K562 (cell line): ENCODE measurements at regions not wholly inside any gene's neighbourhood (a gene's known extent, or its start where the extent isn't known, plus 50 kb on each side); places are given as distances from the start of the nearest gene placed in this dataset.

Experiments used
- CHD2 ChIP-seq: IDR thresholded peaks from 2 replicates; pipeline ENCODE4 v1.6.1; 2011; ENCODE audit warnings: low read depth, low read length
- CTCF ChIP-seq, 3 experiments: IDR thresholded peaks in 2 of 3; conservative IDR thresholded peaks in 1 of 3; 2 replicates each; pipeline ENCODE4 v1.5.1; 2011 to 2012; ENCODE audit warnings: low read length in 3 of 3, mild to moderate bottlenecking in 3 of 3, control low read depth in 2 of 3, improper control_type of control experiment in 1 of 3, inconsistent platforms in 1 of 3, low read depth in 1 of 3, mixed read lengths in 1 of 3, moderate library complexity in 1 of 3; ENCODE audit not compliant: insufficient read depth in 2 of 3
- GATAD2B ChIP-seq: fragments of 450-650 bp; IDR thresholded peaks from 2 replicates; pipeline ENCODE4 v1.6.1; 2017; ENCODE audit warnings: mild to moderate bottlenecking, borderline replicate concordance
- MED1 ChIP-seq: sonication (generic); formaldehyde crosslinking; IDR thresholded peaks from 2 replicates; pipeline ENCODE4 v1.8.1; 2023; ENCODE audit warnings: missing genetic modification reagents, borderline replicate concordance
- MXI1 ChIP-seq: IDR thresholded peaks from 2 replicates; pipeline ENCODE4 v1.6.1; 2011; ENCODE audit warnings: low read depth, mild to moderate bottlenecking, improper control_type of control experiment, low read length
- NFYB ChIP-seq: IDR thresholded peaks from 2 replicates; pipeline ENCODE4 v1.6.1; 2011; ENCODE audit warnings: mild to moderate bottlenecking, moderate library complexity; ENCODE audit not compliant: insufficient read length; ENCODE audit errors: extremely low read depth
- PCBP1 ChIP-seq: fragments of 200-400 bp; formaldehyde crosslinking; IDR thresholded peaks from 2 replicates; pipeline ENCODE4 v1.6.1; 2018; ENCODE audit warnings: mild to moderate bottlenecking, low read depth, low read length; ENCODE audit not compliant: poor library complexity, severe bottlenecking
- POLR2A ChIP-seq: fragments of 450-650 bp; conservative IDR thresholded peaks from 2 replicates; pipeline ENCODE4 v1.6.1; 2016
- SLC30A9 ChIP-seq: fragments of 250-450 bp; sonication (Bioruptor Pico); IDR thresholded peaks from 2 replicates; pipeline ENCODE4 v1.8.0; 2022; ENCODE audit warnings: mild to moderate bottlenecking, moderate library complexity
- TCF7L2 ChIP-seq: fragments of 150-350 bp; IDR thresholded peaks from 2 replicates; pipeline ENCODE4 v1.6.1; 2016; ENCODE audit warnings: low read depth, mild to moderate bottlenecking, low read length, moderate library complexity
- ZBTB7A ChIP-seq: IDR thresholded peaks from 2 replicates; pipeline ENCODE4 v1.6.1; 2011; ENCODE audit warnings: low read depth, mild to moderate bottlenecking, low read length, moderate library complexity, borderline replicate concordance; ENCODE audit not compliant: control insufficient read depth
- ZNF76 ChIP-seq: fragments of 250-450 bp; sonication (Bioruptor Pico); IDR thresholded peaks from 2 replicates; pipeline ENCODE4 v1.4.0; 2020; ENCODE audit warnings: mild to moderate bottlenecking, moderate library complexity, borderline replicate concordance

GRCh38 chr5:103489307-103489706 is 73.3 kb downstream of the NUDT12 start:
- TF ChIP-seq NFYB, result no peak
- TF ChIP-seq SLC30A9 (CRISPR knock-in tag), result no peak
- no peak for TF ChIP-seq PCBP1
- no peak for TF ChIP-seq CTCF (IDR thresholded peaks at IDR 0.05 in 2 of 3, conservative IDR thresholded peaks at IDR 0.05 in 1 of 3; ENCODE audit: insufficient read depth in 2 of 3, low read depth in 1 of 3, low read length in 3 of 3)
- no peak for TF ChIP-seq ZBTB7A
- TF ChIP-seq MED1 (CRISPR knock-in tag), result no peak
- TF ChIP-seq POLR2A, result no peak
- no peak for TF ChIP-seq MXI1
- TF ChIP-seq CHD2, result no peak
- no peak for TF ChIP-seq GATAD2B
- no peak for TF ChIP-seq TCF7L2
- no peak for TF ChIP-seq ZNF76 (CRISPR knock-in tag)
